Tibial nerve (tissue), 4 donors: ENCODE measurements at regions not wholly inside any gene's neighbourhood (a gene's known extent, or its start where the extent isn't known, plus 50 kb on each side); places are given as distances from the start of the nearest gene placed in this dataset.
"Not testable (repeated sequence)": the region's sequence is repeated elsewhere in the genome, so short reads cannot be mapped to it uniquely, and the experiment has no call there.

Source experiments
- DNase-seq, 2 donors: peaks; one replicate each; pipeline ENCODE4 v3.0.0-alpha.2; 2019; ENCODE audit warnings: low spot score in 2 of 2
- H3K27ac ChIP-seq, 4 donors: fragments of 200-600 bp; sonication (generic) in 3 of 4; one replicate each; pipeline ENCODE4 v1.5.1; 2017 to 2019; ENCODE audit warnings: mild to moderate bottlenecking in 1 of 4
- H3K27me3 ChIP-seq, 2 donors: fragments of 200-600 bp; sonication (generic) in 1 of 2; one replicate each; pipeline versions ENCODE4 v1.5.1 to v1.6.0; 2017 to 2019
- H3K36me3 ChIP-seq, 3 donors: fragments of 200-600 bp; sonication (generic); one replicate each; pipeline ENCODE4 v1.5.1; 2018 to 2019
- H3K4me1 ChIP-seq, 4 donors: fragments of 200-600 bp; sonication (generic) in 3 of 4; one replicate each; pipeline ENCODE4 v1.5.1; 2017 to 2019
- H3K4me3 ChIP-seq, 4 donors: fragments of 200-600 bp; sonication (generic) in 3 of 4; one replicate each; pipeline ENCODE4 v1.5.1; 2017 to 2019; ENCODE audit warnings: mild to moderate bottlenecking in 1 of 4, moderate library complexity in 1 of 4
- H3K9me3 ChIP-seq, 4 donors: fragments of 200-600 bp; sonication (generic) in 3 of 4; one replicate each; pipeline ENCODE4 v1.5.1; 2017 to 2019
- EP300 ChIP-seq, 2 donors: sonication (generic); formaldehyde crosslinking; IDR thresholded peaks; one replicate each; pipeline ENCODE4 v1.6.1; 2017; ENCODE audit warnings: antibody characterized with exemption in 2 of 2, mild to moderate bottlenecking in 1 of 2
- POLR2A ChIP-seq, 2 donors: fragments of 450-650 bp; IDR thresholded peaks; one replicate each; pipeline ENCODE4 v1.6.1; 2017; ENCODE audit warnings: antibody characterized with exemption in 2 of 2, mild to moderate bottlenecking in 2 of 2, moderate library complexity in 2 of 2
- WGBS, 2 donors: methylation state at CpG; one replicate each; pipeline ENCODE4 v1.1.5; 2018; 5-methylcytosine and 5-hydroxymethylcytosine counted together
- TF ChIP-seq, protein P1 (sequence below), 5 experiments: fragments of 200-600 bp in 3 of 5; fragments of 450-650 bp in 2 of 5; sonication (generic) in 3 of 5; IDR thresholded peaks; one replicate each; pipeline ENCODE4 v1.5.1; 2016 to 2019; ENCODE audit warnings: antibody characterized with exemption in 5 of 5, mild to moderate bottlenecking in 3 of 5, moderate library complexity in 2 of 5

DNA sequence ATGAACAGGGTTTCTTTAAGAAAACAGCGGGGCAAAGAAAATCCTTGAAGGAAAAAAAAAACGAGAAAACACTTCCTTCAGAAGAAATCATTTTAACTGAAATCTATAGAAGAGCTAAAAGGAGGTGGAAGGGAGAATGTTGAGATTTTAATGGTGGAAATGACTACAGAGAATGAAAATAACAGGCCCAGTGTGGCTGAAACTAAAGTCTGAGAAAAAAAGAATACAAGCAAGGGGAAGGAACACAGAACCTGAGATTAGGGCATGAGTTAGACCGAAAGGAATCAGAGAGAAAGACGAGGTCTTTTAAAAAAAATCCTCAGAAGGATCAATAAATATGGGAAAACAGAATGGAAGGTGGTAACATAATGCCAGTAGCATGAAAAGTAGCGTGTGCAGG is 1230.0 kb upstream of the TENM3 start:
- Histone ChIP-seq H3K27me3 (no peaks in the 10 kb centered on the region), H3K36me3 (no peaks in the 10 kb centered on the region), H3K9me3 (peaks cover 0 to 15% (median 0%) of the 10 kb centered on the region in 4 donors), H3K4me1 (peaks cover 0 to 5% (median 0%) of the 10 kb centered on the region in 4 donors), H3K4me3 (no peak overlapping the region), H3K27ac (no peak overlapping the region)
- TF ChIP-seq, protein P1, sequence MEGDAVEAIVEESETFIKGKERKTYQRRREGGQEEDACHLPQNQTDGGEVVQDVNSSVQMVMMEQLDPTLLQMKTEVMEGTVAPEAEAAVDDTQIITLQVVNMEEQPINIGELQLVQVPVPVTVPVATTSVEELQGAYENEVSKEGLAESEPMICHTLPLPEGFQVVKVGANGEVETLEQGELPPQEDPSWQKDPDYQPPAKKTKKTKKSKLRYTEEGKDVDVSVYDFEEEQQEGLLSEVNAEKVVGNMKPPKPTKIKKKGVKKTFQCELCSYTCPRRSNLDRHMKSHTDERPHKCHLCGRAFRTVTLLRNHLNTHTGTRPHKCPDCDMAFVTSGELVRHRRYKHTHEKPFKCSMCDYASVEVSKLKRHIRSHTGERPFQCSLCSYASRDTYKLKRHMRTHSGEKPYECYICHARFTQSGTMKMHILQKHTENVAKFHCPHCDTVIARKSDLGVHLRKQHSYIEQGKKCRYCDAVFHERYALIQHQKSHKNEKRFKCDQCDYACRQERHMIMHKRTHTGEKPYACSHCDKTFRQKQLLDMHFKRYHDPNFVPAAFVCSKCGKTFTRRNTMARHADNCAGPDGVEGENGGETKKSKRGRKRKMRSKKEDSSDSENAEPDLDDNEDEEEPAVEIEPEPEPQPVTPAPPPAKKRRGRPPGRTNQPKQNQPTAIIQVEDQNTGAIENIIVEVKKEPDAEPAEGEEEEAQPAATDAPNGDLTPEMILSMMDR (IDR thresholded peaks at IDR 0.05): no peak
- no peak for TF ChIP-seq EP300 (IDR thresholded peaks at IDR 0.05)
- TF ChIP-seq POLR2A (IDR thresholded peaks at IDR 0.05): no peak
- WGBS, 2 donors: 86 to 88% methylated on average over 5 of the region's 5 CpGs
- no peak for DNase-seq

DNA sequence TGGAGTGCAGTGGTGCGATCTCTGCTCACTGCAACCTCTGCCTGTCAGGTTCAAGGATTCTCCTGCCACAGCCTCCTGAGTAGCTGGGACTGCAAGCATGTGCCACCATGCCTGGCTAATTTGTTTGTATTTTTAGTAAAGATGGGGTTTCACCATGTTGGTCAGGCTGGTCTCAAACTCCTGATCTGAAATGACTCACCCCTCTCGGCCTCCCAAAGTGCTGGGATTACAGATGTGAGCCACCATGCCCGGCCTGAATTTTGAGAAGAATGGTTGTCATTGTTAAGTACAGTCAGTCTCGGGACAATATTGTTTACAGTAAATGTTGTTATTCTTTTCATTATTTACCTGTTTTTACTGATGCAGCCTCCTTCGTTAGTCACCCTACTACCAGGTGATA is 1226.2 kb upstream of the TENM3 start:
- H3K4me3 ChIP-seq: no peak overlapping the region
- H3K27me3 ChIP-seq: no peaks in the 10 kb centered on the region
- H3K9me3 ChIP-seq: peaks cover 0 to 15% (median 0%) of the 10 kb centered on the region in 4 donors
- 73 to 81% methylated on average over 5 of the region's 5 CpGs for WGBS, 2 donors
- no peak overlapping the region for H3K27ac ChIP-seq
- TF ChIP-seq EP300 (IDR thresholded peaks at IDR 0.05) (no peak), POLR2A (IDR thresholded peaks at IDR 0.05) (no peak)
- H3K4me1 ChIP-seq: no peaks in the 10 kb centered on the region
- H3K36me3 ChIP-seq: no peaks in the 10 kb centered on the region
- no peak for DNase-seq

GRCh38 chr4:181018472-181018871 is 1224.7 kb upstream of the TENM3 start:
- TF ChIP-seq POLR2A (IDR thresholded peaks at IDR 0.05) (no peak), EP300 (IDR thresholded peaks at IDR 0.05) (no peak)
- TF ChIP-seq, protein P1 (IDR thresholded peaks at IDR 0.05): no peak
- H3K27ac ChIP-seq: no peak overlapping the region
- peaks cover 0 to 14% (median 0%) of the 10 kb centered on the region in 4 donors for H3K9me3 ChIP-seq
- no peaks in the 10 kb centered on the region for H3K27me3 ChIP-seq
- H3K4me3 ChIP-seq: no peak overlapping the region
- H3K36me3 ChIP-seq: no peaks in the 10 kb centered on the region
- WGBS, 2 donors: 53 to 72% methylated on average over 4 of the region's 4 CpGs
- H3K4me1 ChIP-seq: no peaks in the 10 kb centered on the region
- DNase-seq: no peak

- TF ChIP-seq POLR2A (IDR thresholded peaks at IDR 0.05): no peak
- TF ChIP-seq EP300 (IDR thresholded peaks at IDR 0.05): no peak
- TF ChIP-seq, protein P1 (IDR thresholded peaks at IDR 0.05): no peak
- 83 to 84% methylated on average over 5 of the region's 5 CpGs for WGBS, 2 donors
- no peak for DNase-seq
- H3K4me3 ChIP-seq: no peak overlapping the region
- peaks cover 0 to 10% (median 0%) of the 10 kb centered on the region in 4 donors for H3K9me3 ChIP-seq
- H3K36me3 ChIP-seq: no peaks in the 10 kb centered on the region
- H3K27ac ChIP-seq: no peak overlapping the region
- no peaks in the 10 kb centered on the region for H3K4me1 ChIP-seq
- H3K27me3 ChIP-seq: no peaks in the 10 kb centered on the region
Observed at GRCh38 chr4:181018913-181019312, 1224.3 kb upstream of the TENM3 start.

DNA sequence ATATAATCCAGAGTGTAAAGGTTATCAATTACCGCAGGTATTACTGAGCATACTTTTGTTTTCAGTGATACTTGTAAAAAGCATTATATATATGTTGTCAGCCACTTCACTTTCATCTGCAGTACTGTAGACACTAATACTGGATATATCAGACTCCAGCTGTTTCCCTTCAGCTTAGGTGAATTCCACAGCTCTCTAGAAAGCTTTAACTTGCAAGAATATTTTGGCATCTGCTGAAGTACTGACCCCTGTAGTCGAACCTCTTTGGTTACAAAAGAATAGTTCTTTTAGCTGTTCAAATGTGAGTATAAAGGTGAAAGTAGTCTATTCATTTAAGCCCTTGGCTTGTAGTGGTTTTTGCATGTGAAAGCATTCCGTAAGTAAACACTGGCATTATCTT is 1222.7 kb upstream of the TENM3 start:
- DNase-seq: no peak
- H3K27me3 ChIP-seq: no peaks in the 10 kb centered on the region
- no peaks in the 10 kb centered on the region for H3K4me1 ChIP-seq
- H3K36me3 ChIP-seq: no peaks in the 10 kb centered on the region
- H3K4me3 ChIP-seq: no peak overlapping the region
- H3K9me3 ChIP-seq: no peaks in the 10 kb centered on the region
- WGBS, 2 donors: 46 to 68% methylated on average over 3 of the region's 3 CpGs
- TF ChIP-seq POLR2A (IDR thresholded peaks at IDR 0.05) (no peak), EP300 (IDR thresholded peaks at IDR 0.05) (no peak)
- TF ChIP-seq, protein P1 (IDR thresholded peaks at IDR 0.05): no peak
- H3K27ac ChIP-seq: no peak overlapping the region

DNA sequence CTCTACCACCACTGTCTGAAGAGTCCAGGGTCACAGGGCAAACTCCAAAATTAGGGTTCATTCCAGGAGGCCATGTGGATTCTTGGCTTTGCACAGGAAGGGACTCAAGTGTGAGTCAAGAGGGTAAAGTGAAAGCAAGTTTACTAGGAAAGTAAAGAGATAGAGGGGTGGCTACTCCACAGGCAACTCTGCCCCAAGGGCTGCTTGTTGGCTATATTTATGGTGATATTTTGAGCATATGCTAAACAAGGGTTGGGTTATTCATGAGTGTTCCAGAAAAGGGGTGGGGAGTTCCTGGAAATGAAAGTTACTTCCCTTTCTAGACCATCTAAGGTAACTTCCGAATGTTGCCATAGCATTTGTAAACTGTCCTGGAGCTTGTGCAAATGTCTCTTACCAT is 1222.0 kb upstream of the TENM3 start:
- TF ChIP-seq EP300 (IDR thresholded peaks at IDR 0.05): no peak
- TF ChIP-seq, protein P1 (IDR thresholded peaks at IDR 0.05): no peak
- no peak for DNase-seq
- Histone ChIP-seq H3K9me3 (no peaks in the 10 kb centered on the region), H3K27ac (no peak overlapping the region), H3K4me1 (no peaks in the 10 kb centered on the region), H3K4me3 (no peak overlapping the region), H3K36me3 (no peaks in the 10 kb centered on the region), H3K27me3 (no peaks in the 10 kb centered on the region)
- WGBS, 2 donors: 88 to 93% methylated on average over 1 of the region's 1 CpG

DNA sequence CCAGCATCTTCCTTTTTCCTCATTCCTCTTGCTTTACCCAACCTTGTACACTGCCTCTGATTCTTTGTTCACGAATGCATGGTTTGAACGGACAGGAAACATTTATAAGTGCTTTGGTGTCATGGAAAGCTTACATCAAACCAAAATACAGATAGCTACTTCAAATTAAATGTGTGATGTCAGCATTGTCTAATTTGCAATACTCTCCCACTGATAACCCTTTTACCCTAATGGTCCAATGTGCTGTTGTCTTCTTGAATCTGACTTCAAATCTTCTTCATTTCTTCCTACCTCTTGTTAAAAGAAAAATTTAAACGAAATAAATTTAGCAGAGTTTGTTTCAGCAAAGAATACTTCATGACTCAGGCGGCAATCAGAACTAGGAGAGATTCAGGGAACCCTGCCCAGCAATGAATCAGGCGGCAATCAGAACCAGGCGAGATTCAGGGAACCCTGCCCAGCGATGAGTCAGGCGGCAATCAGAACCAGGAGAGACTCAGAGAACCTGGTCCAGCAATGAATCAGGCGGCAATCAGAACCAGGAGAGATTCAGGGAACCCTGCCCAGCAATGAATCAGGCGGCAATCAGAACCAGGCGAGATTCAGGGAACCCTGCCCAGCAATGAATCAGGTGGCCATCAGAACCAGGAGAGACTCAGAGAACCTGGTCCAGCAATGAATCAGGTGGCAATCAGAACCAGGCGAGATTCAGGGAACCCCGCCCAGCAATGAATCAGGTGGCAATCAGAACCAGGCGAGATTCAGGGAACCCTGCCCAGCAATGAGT is 1212.9 kb upstream of the TENM3 start:
- not testable (repeated sequence) for H3K9me3 ChIP-seq, H3K27ac ChIP-seq, H3K4me3 ChIP-seq, H3K27me3 ChIP-seq, H3K4me1 ChIP-seq, H3K36me3 ChIP-seq
- DNase-seq: peak in 1 of 2 donors; percentile 63
- WGBS, 2 donors: 85 to 89% methylated on average over 14 of the region's 14 CpGs
